H1 (cell line): ENCODE measurements at regions not wholly inside any gene's neighbourhood (a gene's known extent, or its start where the extent isn't known, plus 50 kb on each side); places are given as distances from the start of the nearest gene placed in this dataset.

Source experiments
- CTCF ChIA-PET: fragments of 300-600 bp; sonication (Branson Sonifier 250); formaldehyde crosslinking; loops from one replicate; lab custom pipeline; 2021; ENCODE audit not compliant: partially characterized antibody; lab: Charles Lee
- POLR2A ChIA-PET: fragments of 300-600 bp; sonication (Branson Sonifier 250); formaldehyde crosslinking; loops from one replicate; lab custom pipeline; 2021; ENCODE audit warnings: inconsistent platforms; ENCODE audit not compliant: partially characterized antibody; lab: Charles Lee
- DNase-seq, 2 experiments: peaks; one replicate each; pipeline versions ENCODE4 v3.0.0 to v3.0.0-alpha.2; 2010 to 2022; ENCODE audit warnings: low spot score in 2 of 2, low read depth in 1 of 2, mixed read lengths in 1 of 2
- FAIRE-seq: peaks from 2 replicates; lab custom pipeline; 2011; peaks lifted over from hg19 to GRCh38; lab: Jason Lieb, UNC
- H2AFZ ChIP-seq: 2 replicates; pipeline ENCODE4 v1.8.1; 2012; ENCODE audit warnings: low read length, inconsistent platforms
- H2AK5ac ChIP-seq: 2 replicates; pipeline ENCODE4 v1.6.1; 2013; ENCODE audit warnings: low read depth, low read length
- H2BK120ac ChIP-seq: replicated peaks from 2 replicates; pipeline ENCODE3; 2013; ENCODE audit warnings: low read depth, low read length, inconsistent platforms
- H2BK12ac ChIP-seq: 2 replicates; pipeline ENCODE4 v1.6.1; 2013; ENCODE audit warnings: low read depth, low read length
- H2BK15ac ChIP-seq: 2 replicates; pipeline ENCODE4 v1.6.1; 2013; ENCODE audit warnings: low read length
- H2BK20ac ChIP-seq: 2 replicates; pipeline ENCODE4 v1.6.1; 2013; ENCODE audit warnings: low read length
- H2BK5ac ChIP-seq: 2 replicates; pipeline ENCODE4 v1.6.1; 2013; ENCODE audit warnings: low read depth, low read length
- H3K14ac ChIP-seq: 2 replicates; pipeline ENCODE4 v1.6.1; 2013; ENCODE audit warnings: inconsistent platforms; ENCODE audit not compliant: insufficient read length
- H3K18ac ChIP-seq: 2 replicates; pipeline ENCODE4 v1.6.1; 2013; ENCODE audit warnings: low read length; ENCODE audit errors: extremely low read depth
- H3K23ac ChIP-seq: 2 replicates; pipeline ENCODE4 v1.6.1; 2013; ENCODE audit warnings: inconsistent platforms; ENCODE audit not compliant: insufficient read length
- H3K23me2 ChIP-seq: 2 replicates; pipeline ENCODE4 v1.6.1; 2013; ENCODE audit warnings: low read depth, low read length
- H3K27ac ChIP-seq: 2 replicates; pipeline ENCODE4 v1.6.1; 2011; ENCODE audit warnings: low read depth, low read length, inconsistent platforms
- H3K27me3 ChIP-seq, 4 experiments: replicated peaks in 1 of 4; 1 replicate in 1 of 4; 2 replicates in 3 of 4; pipeline versions ENCODE4 v1.6.1 to v1.8.1; 2011 to 2013; ENCODE audit warnings: low read length in 3 of 4, mild to moderate bottlenecking in 3 of 4, inconsistent platforms in 2 of 4, mixed read lengths in 2 of 4, moderate library complexity in 1 of 4; ENCODE audit not compliant: control insufficient read depth in 3 of 4, insufficient read depth in 3 of 4; ENCODE audit errors: extremely low read depth in 1 of 4
- H3K36me3 ChIP-seq, 4 experiments: 2 replicates each; pipeline versions ENCODE4 v1.6.1 to v1.8.1; 2011 to 2013; ENCODE audit warnings: mild to moderate bottlenecking in 4 of 4, low read length in 3 of 4, moderate library complexity in 2 of 4, control low read depth in 1 of 4, inconsistent platforms in 1 of 4; ENCODE audit not compliant: insufficient read depth in 4 of 4, control insufficient read depth in 2 of 4
- H3K4ac ChIP-seq: replicated peaks from 2 replicates; pipeline ENCODE3; 2013; ENCODE audit warnings: low read length, low read depth, mixed read lengths, inconsistent platforms; ENCODE audit not compliant: insufficient read length
- H3K4me1 ChIP-seq, 4 experiments: replicated peaks in 1 of 4; 1 replicate in 1 of 4; 2 replicates in 3 of 4; pipeline versions ENCODE4 v1.6.1 to v1.8.1; 2011 to 2013; ENCODE audit warnings: low read length in 3 of 4, inconsistent platforms in 2 of 4, mixed read lengths in 1 of 4; ENCODE audit not compliant: insufficient read depth in 4 of 4, control insufficient read depth in 3 of 4
- H3K4me2 ChIP-seq, 2 experiments: 2 replicates each; pipeline versions ENCODE4 v1.6.1 to v1.8.1; 2011 to 2013; ENCODE audit warnings: low read depth in 2 of 2, low read length in 2 of 2, control low read depth in 1 of 2, inconsistent platforms in 1 of 2, mild to moderate bottlenecking in 1 of 2; ENCODE audit not compliant: insufficient read depth in 1 of 2
- H3K4me3 ChIP-seq, 4 experiments: fragments of 200-600, 300-600 bp in 1 of 4; sonication (generic), shearing (Covaris generic), sonication (Bioruptor Twin) in 1 of 4; 2 replicates each; pipeline versions ENCODE4 v1.5.1 to v1.8.1; 2011 to 2016; ENCODE audit warnings: low read length in 4 of 4, low read depth in 3 of 4, control low read depth in 2 of 4, inconsistent platforms in 2 of 4, mild to moderate bottlenecking in 2 of 4, mixed read lengths in 1 of 4, moderate library complexity in 1 of 4; ENCODE audit not compliant: insufficient read depth in 2 of 4; ENCODE audit errors: extremely low read depth in 1 of 4
- H3K56ac ChIP-seq: replicated peaks from 2 replicates; pipeline ENCODE3; 2013; ENCODE audit warnings: low read depth, mild to moderate bottlenecking, mixed read lengths, low read length, inconsistent platforms; ENCODE audit not compliant: insufficient read length
- H3K79me1 ChIP-seq: 2 replicates; pipeline ENCODE4 v1.6.1; 2013; ENCODE audit warnings: low read depth, low read length, control low read depth
- H3K79me2 ChIP-seq, 2 experiments: 2 replicates each; pipeline versions ENCODE4 v1.6.1 to v1.8.1; 2012 to 2013; ENCODE audit warnings: low read length in 2 of 2, mild to moderate bottlenecking in 2 of 2, inconsistent platforms in 1 of 2; ENCODE audit not compliant: insufficient read depth in 2 of 2, control insufficient read depth in 1 of 2
- H3K9ac ChIP-seq, 4 experiments: replicated peaks in 1 of 4; 1 replicate in 1 of 4; 2 replicates in 3 of 4; pipeline versions ENCODE4 v1.6.1 to v1.8.1; 2011 to 2013; ENCODE audit warnings: low read depth in 3 of 4, low read length in 3 of 4, control low read depth in 2 of 4, mild to moderate bottlenecking in 2 of 4, moderate library complexity in 2 of 4, inconsistent platforms in 1 of 4; ENCODE audit errors: extremely low read depth in 1 of 4
- H3K9me3 ChIP-seq, 2 experiments: 2 replicates each; pipeline versions ENCODE4 v1.6.1 to v1.8.1; 2012 to 2013; ENCODE audit warnings: mild to moderate bottlenecking in 2 of 2, moderate library complexity in 2 of 2, control low read depth in 1 of 2, inconsistent platforms in 1 of 2, low read depth in 1 of 2, low read length in 1 of 2, mixed read lengths in 1 of 2; ENCODE audit not compliant: insufficient read depth in 2 of 2
- H4K20me1 ChIP-seq, 2 experiments: replicated peaks in 1 of 2; 2 replicates each; pipeline versions ENCODE3 to v1.8.1; 2011 to 2013; ENCODE audit warnings: inconsistent platforms in 2 of 2, low read length in 2 of 2, mild to moderate bottlenecking in 1 of 2; ENCODE audit not compliant: insufficient read depth in 2 of 2, control insufficient read depth in 1 of 2
- H4K5ac ChIP-seq: 2 replicates; pipeline ENCODE4 v1.6.1; 2013; ENCODE audit warnings: low read length, low read depth, mixed read lengths, inconsistent platforms; ENCODE audit not compliant: insufficient read length
- H4K8ac ChIP-seq: 2 replicates; pipeline ENCODE4 v1.8.0; 2013; ENCODE audit warnings: mild to moderate bottlenecking, moderate library complexity, low read length, inconsistent platforms; ENCODE audit not compliant: insufficient read depth; ENCODE audit errors: extremely low read depth
- H4K91ac ChIP-seq: replicated peaks from 2 replicates; pipeline ENCODE3; 2013; ENCODE audit warnings: low read length, mixed read lengths, inconsistent platforms; ENCODE audit not compliant: insufficient read length
- ATF2 ChIP-seq: IDR thresholded peaks from 2 replicates; pipeline ENCODE4 v1.6.1; 2012; ENCODE audit warnings: low read length, inconsistent platforms
- BRCA1 ChIP-seq: IDR thresholded peaks from 2 replicates; pipeline ENCODE4 v1.6.1; 2012; ENCODE audit warnings: low read depth, low read length, improper control_type of control experiment
- CBX8 ChIP-seq: fragments of 300-800, 300-1000 bp; sonication (generic); IDR thresholded peaks from 2 replicates; pipeline ENCODE4 v1.7.1; 2016; ENCODE audit warnings: low read depth, low read length, borderline replicate concordance
- CHD1 ChIP-seq: IDR thresholded peaks from 2 replicates; pipeline ENCODE4 v1.6.1; 2012; ENCODE audit warnings: low read depth, low read length, improper control_type of control experiment
- JUN ChIP-seq: IDR thresholded peaks from 2 replicates; pipeline ENCODE4 v1.6.1; 2011; ENCODE audit warnings: low read depth, mild to moderate bottlenecking, improper control_type of control experiment, low read length
- NANOG ChIP-seq: IDR thresholded peaks from 2 replicates; pipeline ENCODE4 v1.6.1; 2011; ENCODE audit warnings: low read length, low read depth, mild to moderate bottlenecking, inconsistent platforms; ENCODE audit not compliant: insufficient read depth, poor library complexity, severe bottlenecking
- RAD21 ChIP-seq, 2 experiments: IDR thresholded peaks in 1 of 2; conservative IDR thresholded peaks in 1 of 2; 2 replicates each; pipeline ENCODE4 v1.6.1; 2011; ENCODE audit warnings: low read depth in 2 of 2, low read length in 2 of 2, improper control_type of control experiment in 1 of 2, inconsistent platforms in 1 of 2, mild to moderate bottlenecking in 1 of 2, moderate library complexity in 1 of 2
- RFX5 ChIP-seq: IDR thresholded peaks from 2 replicates; pipeline ENCODE4 v1.6.1; 2011; ENCODE audit warnings: low read depth, low read length, improper control_type of control experiment, borderline replicate concordance
- RNF2 ChIP-seq: fragments of 200-900, 300-1000 bp; sonication (generic); IDR thresholded peaks from 2 replicates; pipeline ENCODE4 v1.7.1; 2016; ENCODE audit warnings: borderline replicate concordance, low read depth, mild to moderate bottlenecking, antibody characterized with exemption, low read length; ENCODE audit not compliant: poor library complexity, severe bottlenecking; ENCODE audit errors: missing control alignments
- SIX5 ChIP-seq: IDR thresholded peaks from 2 replicates; pipeline ENCODE4 v1.6.1; 2011; ENCODE audit warnings: mild to moderate bottlenecking, low read depth, low read length
- TAF1 ChIP-seq: IDR thresholded peaks from 2 replicates; pipeline ENCODE4 v1.6.1; 2011; ENCODE audit warnings: mild to moderate bottlenecking, low read depth, low read length
- TBP ChIP-seq: IDR thresholded peaks from 2 replicates; pipeline ENCODE4 v1.6.1; 2011; ENCODE audit warnings: low read depth, low read length, improper control_type of control experiment
- ZNF274 ChIP-seq: IDR thresholded peaks from 2 replicates; pipeline ENCODE4 v1.7.0; 2012; ENCODE audit warnings: low read length, borderline replicate concordance; ENCODE audit errors: extremely low read depth
- WGBS, 2 experiments: shearing (Covaris generic) in 1 of 2; methylation state at CpG; one replicate each; pipeline versions ENCODE4 v1.1.6 to v1.1.7; 2013 to 2015; ENCODE audit warnings: low lambda C conversion rate in 2 of 2, mixed read lengths in 2 of 2, inconsistent platforms in 1 of 2, low coverage in 1 of 2, missing lambda C conversion rate in 1 of 2; ENCODE audit not compliant: insufficient replicate concordance in 2 of 2, insufficient coverage in 1 of 2, insufficient read length in 1 of 2; ENCODE audit errors: extremely low coverage in 1 of 2, missing lambda C conversion rate in 1 of 2; 5-methylcytosine and 5-hydroxymethylcytosine counted together

DNA sequence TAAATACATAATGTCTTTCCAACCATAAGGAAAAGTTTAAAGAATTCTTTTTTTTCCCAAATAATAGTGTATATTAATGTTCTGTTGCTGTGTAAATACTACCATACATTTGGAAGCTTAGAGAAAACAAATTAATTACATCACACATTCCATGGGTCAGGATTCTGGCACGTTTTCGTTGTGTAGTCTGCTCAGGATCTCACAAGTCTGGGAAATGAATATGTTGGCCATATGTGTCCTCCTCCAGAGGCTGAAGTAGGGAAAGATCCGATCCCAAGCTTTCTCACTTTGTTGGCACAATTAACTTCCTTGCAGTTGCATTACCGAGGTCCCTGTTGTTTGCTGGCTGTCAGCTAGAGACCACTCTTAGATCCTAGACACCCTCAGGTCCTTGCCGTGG lies 83.9 kb downstream of the RPRM start:
- no peak overlapping the region for H3K4ac ChIP-seq
- H3K36me3 ChIP-seq, result no peaks in the 10 kb centered on the region
- H2BK20ac ChIP-seq, result no peak overlapping the region
- H3K9me3 ChIP-seq, result no peaks in the 10 kb centered on the region
- H4K91ac ChIP-seq, result no peak overlapping the region
- no peak overlapping the region for H3K56ac ChIP-seq
- H2BK12ac ChIP-seq, result no peak overlapping the region
- no peak overlapping the region for H3K4me2 ChIP-seq
- H2AFZ ChIP-seq, result no peak overlapping the region
- POLR2A ChIA-PET, result no interaction called here
- H3K4me1 ChIP-seq, result no peaks in the 10 kb centered on the region; a peak in 1 of 7 replicates
- H3K79me1 ChIP-seq, result no peaks in the 10 kb centered on the region
- H2BK5ac ChIP-seq, result no peak overlapping the region
- no peak overlapping the region for H4K5ac ChIP-seq
- no peak overlapping the region for H3K23ac ChIP-seq
- no peaks in the 10 kb centered on the region for H3K23me2 ChIP-seq
- H4K8ac ChIP-seq, result no peak overlapping the region
- no peaks in the 10 kb centered on the region for H4K20me1 ChIP-seq
- no peaks in the 10 kb centered on the region for H3K79me2 ChIP-seq
- no peak for DNase-seq
- no peak overlapping the region for H3K27ac ChIP-seq
- no peak for FAIRE-seq
- H2BK120ac ChIP-seq, result no peak overlapping the region
- 85% methylated on average over 5 of the region's 5 CpGs; no CpG with 5 or more reads in 1 of the 2 experiments for whole genome bisulfite sequencing, 2 experiments
- no peak overlapping the region for H3K9ac ChIP-seq
- H3K14ac ChIP-seq, result no peak overlapping the region
- no peak overlapping the region for H3K4me3 ChIP-seq
- no peak overlapping the region for H3K18ac ChIP-seq
- CTCF ChIA-PET, result no interaction called here
- H3K27me3 ChIP-seq, result no peaks in the 10 kb centered on the region
- H2AK5ac ChIP-seq, result no peak overlapping the region
- H2BK15ac ChIP-seq, result no peak overlapping the region
- no peak for TF ChIP-seq CHD1
- no peak for TF ChIP-seq NANOG
- no peak for TF ChIP-seq RAD21 (IDR thresholded peaks at IDR 0.05 in 1 of 2, conservative IDR thresholded peaks at IDR 0.05 in 1 of 2; ENCODE audit: low read depth in 2 of 2, low read length in 2 of 2)
- no peak for TF ChIP-seq JUN
- no peak for TF ChIP-seq TBP
- TF ChIP-seq ZNF274, result no peak
- TF ChIP-seq TAF1, result no peak
- no peak for TF ChIP-seq ATF2
- TF ChIP-seq RFX5, result no peak
- TF ChIP-seq BRCA1, result no peak
- no peak for TF ChIP-seq CBX8
- no peak for TF ChIP-seq RNF2
- TF ChIP-seq SIX5, result no peak
